Fibroblast of the aortic adventitia (primary cell): ENCODE measurements at regions not wholly inside any gene's neighbourhood (a gene's known extent, or its start where the extent isn't known, plus 50 kb on each side); places are given as distances from the start of the nearest gene placed in this dataset.

ENCODE experiments used
- DNase-seq: peaks from one replicate; pipeline ENCODE4 v3.0.0-alpha.2; 2010; ENCODE audit warnings: low read depth
- H3K4me3 ChIP-seq: 2 replicates; pipeline ENCODE4 v1.5.1; 2011; ENCODE audit warnings: low read depth, mild to moderate bottlenecking, control low read depth, low read length, moderate library complexity
- TF ChIP-seq, protein P1 (sequence below): IDR thresholded peaks from 2 replicates; pipeline ENCODE4 v1.5.1; 2011; ENCODE audit warnings: mild to moderate bottlenecking, low read length, control low read depth, inconsistent platforms; ENCODE audit not compliant: insufficient read depth

DNA sequence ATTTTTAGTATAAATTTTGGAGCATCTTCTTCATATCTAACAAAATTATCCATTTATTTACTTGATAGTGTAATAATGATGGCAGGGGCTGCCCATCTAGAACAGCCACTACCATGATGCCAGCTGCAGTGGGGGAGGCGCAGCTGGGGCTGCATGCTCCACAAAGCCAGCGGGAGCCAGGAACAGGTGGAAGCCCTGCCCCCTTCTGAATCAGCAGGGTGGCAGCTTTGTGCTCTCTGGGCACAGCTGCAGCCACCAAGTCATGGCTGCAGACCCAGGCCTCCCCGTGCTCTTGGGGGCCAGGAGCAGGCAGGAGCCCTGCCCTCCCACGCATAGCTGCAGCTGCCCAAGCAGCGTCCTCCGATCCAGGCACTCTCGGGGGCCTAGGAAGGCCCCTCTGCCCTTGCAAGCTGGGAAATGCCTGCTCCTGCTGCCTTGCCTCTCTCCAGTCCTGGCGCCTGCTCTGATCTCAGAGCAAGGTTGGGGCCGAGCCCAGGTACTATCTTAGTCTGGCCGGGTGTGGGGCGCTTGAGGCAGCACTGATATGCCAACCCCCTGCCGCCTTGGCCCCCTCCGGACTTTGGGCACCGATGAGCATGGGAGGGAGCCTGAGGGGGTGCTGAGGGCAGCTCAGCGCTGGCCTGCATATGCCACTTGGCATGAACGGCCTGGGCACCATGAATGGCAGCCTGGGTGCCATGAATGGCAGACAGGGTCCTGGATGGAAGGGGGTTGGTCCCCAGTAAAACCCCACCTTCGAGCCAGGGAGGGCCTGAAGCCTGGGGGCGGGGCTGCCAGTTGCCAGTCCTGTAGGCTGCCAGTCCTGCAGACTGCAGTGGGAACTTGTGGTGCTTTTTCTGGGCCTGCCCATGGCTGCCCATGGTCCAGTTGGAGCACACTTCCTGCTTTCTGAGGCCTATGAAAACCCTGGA lies 1110.8 kb upstream of the POT1 start:
- no peak for DNase-seq
- TF ChIP-seq, protein P1, sequence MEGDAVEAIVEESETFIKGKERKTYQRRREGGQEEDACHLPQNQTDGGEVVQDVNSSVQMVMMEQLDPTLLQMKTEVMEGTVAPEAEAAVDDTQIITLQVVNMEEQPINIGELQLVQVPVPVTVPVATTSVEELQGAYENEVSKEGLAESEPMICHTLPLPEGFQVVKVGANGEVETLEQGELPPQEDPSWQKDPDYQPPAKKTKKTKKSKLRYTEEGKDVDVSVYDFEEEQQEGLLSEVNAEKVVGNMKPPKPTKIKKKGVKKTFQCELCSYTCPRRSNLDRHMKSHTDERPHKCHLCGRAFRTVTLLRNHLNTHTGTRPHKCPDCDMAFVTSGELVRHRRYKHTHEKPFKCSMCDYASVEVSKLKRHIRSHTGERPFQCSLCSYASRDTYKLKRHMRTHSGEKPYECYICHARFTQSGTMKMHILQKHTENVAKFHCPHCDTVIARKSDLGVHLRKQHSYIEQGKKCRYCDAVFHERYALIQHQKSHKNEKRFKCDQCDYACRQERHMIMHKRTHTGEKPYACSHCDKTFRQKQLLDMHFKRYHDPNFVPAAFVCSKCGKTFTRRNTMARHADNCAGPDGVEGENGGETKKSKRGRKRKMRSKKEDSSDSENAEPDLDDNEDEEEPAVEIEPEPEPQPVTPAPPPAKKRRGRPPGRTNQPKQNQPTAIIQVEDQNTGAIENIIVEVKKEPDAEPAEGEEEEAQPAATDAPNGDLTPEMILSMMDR: no peak
- no peak overlapping the region for H3K4me3 ChIP-seq

DNA sequence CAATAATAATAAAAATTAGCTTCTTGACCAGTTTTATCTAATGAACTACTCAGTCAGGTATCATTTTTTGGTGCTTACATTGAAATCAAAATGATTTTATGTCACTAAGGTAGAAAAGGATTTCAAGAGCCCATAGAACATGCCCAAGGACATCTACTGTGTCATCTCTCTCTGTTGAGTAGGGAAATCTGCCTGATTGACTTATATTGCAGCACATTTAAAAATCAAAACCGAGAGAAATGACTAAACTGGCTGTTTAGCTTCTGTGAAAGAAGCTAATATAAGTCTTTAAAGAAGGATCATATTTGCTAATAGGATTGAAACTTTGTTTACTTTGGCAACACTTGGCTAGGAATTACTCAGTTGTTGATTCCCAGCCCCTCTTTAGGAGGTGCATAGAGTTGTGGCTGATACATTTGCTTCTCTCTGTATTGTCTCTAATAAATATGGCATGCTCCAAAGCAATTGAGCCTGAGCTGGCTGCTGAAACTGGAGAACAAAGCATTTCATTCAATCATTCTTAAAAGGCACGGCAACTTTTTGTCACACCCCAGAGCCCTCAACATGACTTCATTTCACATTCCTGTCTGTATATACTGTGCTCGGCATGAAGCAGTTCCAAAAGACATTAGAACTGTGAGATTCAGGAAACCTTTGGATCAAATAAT lies 1096.9 kb upstream of the POT1 start:
- no peak overlapping the region for H3K4me3 ChIP-seq
- no peak for DNase-seq
- TF ChIP-seq, protein P1: no peak

DNA sequence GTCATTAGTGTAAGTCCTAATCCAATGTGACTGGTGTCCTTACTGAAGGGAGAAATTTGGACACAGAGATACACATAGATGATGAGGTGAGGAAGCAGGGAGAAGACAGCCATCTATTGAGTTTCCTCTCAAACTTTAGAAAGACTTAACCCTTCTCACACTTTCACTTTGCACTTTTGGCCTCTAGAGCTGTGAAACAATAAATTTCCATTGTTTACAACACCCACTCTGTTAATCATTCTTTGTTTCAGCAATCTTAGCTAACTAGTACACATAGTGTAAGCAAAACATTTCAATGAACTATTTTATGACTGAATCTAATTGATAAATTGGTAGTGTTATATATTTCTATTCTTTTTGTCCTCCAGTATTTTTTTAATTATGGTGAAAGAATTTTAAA lies 1092.8 kb upstream of the POT1 start:
- DNase-seq: no peak
- H3K4me3 ChIP-seq: no peak overlapping the region
- TF ChIP-seq, protein P1: no peak

DNA sequence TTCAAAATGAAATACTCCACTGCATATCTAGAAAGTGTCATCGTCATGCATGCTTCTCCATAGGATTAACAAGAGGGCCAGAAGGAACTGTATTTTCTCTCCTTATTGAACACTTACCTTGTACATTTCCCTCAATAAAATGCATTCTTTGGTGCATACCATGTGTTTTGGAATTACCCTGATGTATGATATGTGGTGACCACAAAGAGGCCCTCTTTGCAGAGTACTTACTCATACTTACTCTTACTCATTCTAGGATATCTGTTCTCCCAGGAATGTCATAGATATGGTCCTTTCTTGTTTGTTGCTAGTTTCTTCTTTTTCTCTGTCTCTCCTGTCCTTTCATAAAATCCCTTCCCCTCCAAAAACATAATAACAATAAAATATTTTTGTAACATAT lies 1087.1 kb upstream of the POT1 start:
- TF ChIP-seq, protein P1: no peak
- no peak overlapping the region for H3K4me3 ChIP-seq
- peak; percentile 4 for DNase-seq

DNA sequence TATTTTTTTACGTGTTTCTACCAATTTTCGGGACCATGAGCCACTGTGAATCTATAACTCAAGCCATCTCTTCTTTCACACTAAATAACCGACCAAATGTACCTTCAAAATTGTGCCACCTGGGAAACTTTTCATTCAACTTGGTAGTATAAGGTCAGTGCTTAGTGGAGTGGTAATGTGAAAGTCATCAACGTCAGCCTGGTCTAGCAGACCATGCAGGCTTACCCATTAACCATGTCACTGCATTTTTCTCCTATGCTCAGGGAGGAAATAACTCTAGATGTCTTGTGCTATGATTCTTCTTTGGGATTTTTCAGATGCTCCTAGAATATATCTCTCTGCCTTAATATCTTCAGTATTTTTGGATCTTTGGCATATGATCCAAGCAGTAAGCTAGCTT lies 1075.4 kb upstream of the POT1 start:
- H3K4me3 ChIP-seq: no peak overlapping the region
- DNase-seq: no peak
- TF ChIP-seq, protein P1: no peak

DNA sequence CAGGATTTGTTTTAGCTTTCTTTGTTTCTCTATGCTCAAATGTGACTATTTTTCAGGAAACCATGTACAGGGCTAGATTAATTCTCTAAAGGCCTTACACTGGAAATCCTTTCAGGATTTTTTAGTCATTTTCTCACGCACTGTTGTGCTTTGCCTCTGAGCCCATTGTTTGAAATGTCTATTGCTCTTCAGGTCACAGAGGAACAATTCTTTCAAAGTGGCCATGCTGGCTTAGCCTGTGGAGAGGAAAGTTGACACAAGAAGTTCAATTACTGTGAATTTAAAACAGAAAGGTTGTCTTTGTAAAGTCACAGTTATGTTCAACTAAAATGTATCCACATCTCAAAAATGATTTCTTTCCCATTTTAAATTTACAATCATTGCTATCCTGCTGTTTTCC lies 1071.7 kb upstream of the POT1 start:
- TF ChIP-seq, protein P1: no peak
- no peak for DNase-seq
- no peak overlapping the region for H3K4me3 ChIP-seq
